Peyer's patch (tissue), 4 donors: ENCODE measurements at regions not wholly inside any gene's neighbourhood (a gene's known extent, or its start where the extent isn't known, plus 50 kb on each side); places are given as distances from the start of the nearest gene placed in this dataset.
A peak's percentile ranks its signal among the peaks of the same experiment; 100 is the strongest.

Experiments used
- DNase-seq, 3 donors: peaks; one replicate each; pipeline ENCODE4 v3.0.0-alpha.2; 2017 to 2019
- H3K27ac ChIP-seq, 4 donors: fragments of 200-600 bp; sonication (generic); one replicate each; pipeline ENCODE4 v1.5.1; 2016 to 2019
- H3K27me3 ChIP-seq, 2 donors: fragments of 200-600 bp; sonication (generic); one replicate each; pipeline ENCODE4 v1.5.1; 2019
- H3K36me3 ChIP-seq, 3 donors: fragments of 200-600 bp; sonication (generic); one replicate each; pipeline ENCODE4 v1.5.1; 2016 to 2019
- H3K4me1 ChIP-seq, 4 donors: fragments of 200-600 bp; sonication (generic); one replicate each; pipeline ENCODE4 v1.5.1; 2016 to 2019
- H3K4me3 ChIP-seq, 4 donors: fragments of 200-600 bp; sonication (generic); 1 replicate in 3 of 4; 2 replicates in 1 of 4; pipeline ENCODE4 v1.5.1; 2016 to 2019; ENCODE audit warnings: mild to moderate bottlenecking in 1 of 4
- H3K9me3 ChIP-seq, 4 donors: fragments of 200-600 bp; sonication (generic); one replicate each; pipeline ENCODE4 v1.5.1; 2016 to 2019; ENCODE audit warnings: mild to moderate bottlenecking in 1 of 4
- CTCF ChIP-seq, 6 experiments: fragments of 450-650 bp in 4 of 6; fragments of 200-600 bp in 2 of 6; sonication (generic) in 1 of 6; IDR thresholded peaks; one replicate each; pipeline ENCODE4 v1.5.1; 2017 to 2019; ENCODE audit warnings: antibody characterized with exemption in 6 of 6, mild to moderate bottlenecking in 3 of 6, moderate library complexity in 1 of 6
- POLR2A ChIP-seq, 2 donors: fragments of 450-650 bp; IDR thresholded peaks; one replicate each; pipeline ENCODE4 v1.5.1; 2017; ENCODE audit warnings: antibody characterized with exemption in 2 of 2, mild to moderate bottlenecking in 2 of 2, moderate library complexity in 2 of 2

GRCh38 chr11:104704146-104704830 is 194.0 kb downstream of the CASP12 start:
- TF ChIP-seq POLR2A (IDR thresholded peaks at IDR 0.05) (no peak), CTCF (IDR thresholded peaks at IDR 0.05) (no peak)
- Histone ChIP-seq H3K9me3 (no peaks in the 10 kb centered on the region), H3K4me3 (no peak overlapping the region), H3K36me3 (no peaks in the 10 kb centered on the region), H3K27ac (peak overlapping the region in 3 of 4 donors; percentile 47 to 75 (median 66)), H3K4me1 (peaks cover 0 to 5% (median 0%) of the 10 kb centered on the region in 4 donors), H3K27me3 (no peaks in the 10 kb centered on the region)
- no peak for DNase-seq

- Histone ChIP-seq H3K4me3 (no peak overlapping the region), H3K4me1 (peaks cover 0 to 5% (median 0%) of the 10 kb centered on the region in 4 donors), H3K27ac (no peak overlapping the region), H3K9me3 (no peaks in the 10 kb centered on the region), H3K36me3 (no peaks in the 10 kb centered on the region), H3K27me3 (no peaks in the 10 kb centered on the region)
- no peak for DNase-seq
- no peak for TF ChIP-seq POLR2A (IDR thresholded peaks at IDR 0.05)
- TF ChIP-seq CTCF (IDR thresholded peaks at IDR 0.05): no peak
These were observed 197.7 kb downstream of the CASP12 start for GRCh38 chr11:104700609-104701008.

DNA sequence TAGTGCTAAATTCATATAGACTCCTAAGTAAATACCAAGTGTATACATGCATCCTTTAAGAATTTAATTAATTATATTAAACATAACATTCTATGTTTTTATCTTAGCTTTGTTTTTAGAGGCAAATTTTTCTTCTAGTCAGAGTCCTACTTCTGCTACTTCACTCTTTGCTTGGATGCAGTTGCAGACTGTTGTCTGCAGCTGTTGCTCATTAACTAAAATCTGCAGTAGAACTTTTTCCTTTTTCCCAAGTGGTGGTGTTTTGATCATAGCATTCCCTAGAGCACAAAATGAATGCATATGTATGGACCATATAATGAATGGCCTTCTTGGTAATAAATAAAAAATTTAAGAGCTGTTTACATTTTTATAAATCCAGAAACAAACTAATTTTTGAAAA is 198.3 kb downstream of the CASP12 start:
- no peaks in the 10 kb centered on the region for H3K9me3 ChIP-seq
- no peak overlapping the region for H3K4me3 ChIP-seq
- no peaks in the 10 kb centered on the region for H3K36me3 ChIP-seq
- no peak overlapping the region for H3K27ac ChIP-seq
- TF ChIP-seq POLR2A (IDR thresholded peaks at IDR 0.05) (no peak), CTCF (IDR thresholded peaks at IDR 0.05) (no peak)
- DNase-seq: no peak
- H3K27me3 ChIP-seq: no peaks in the 10 kb centered on the region
- peaks cover 0 to under 1% (median 0%) of the 10 kb centered on the region in 4 donors for H3K4me1 ChIP-seq

GRCh38 chr11:104695065-104695463 is 203.2 kb downstream of the CASP12 start:
- no peak for DNase-seq
- Histone ChIP-seq H3K36me3 (no peaks in the 10 kb centered on the region), H3K9me3 (no peaks in the 10 kb centered on the region), H3K4me3 (no peak overlapping the region), H3K4me1 (no peaks in the 10 kb centered on the region), H3K27me3 (no peaks in the 10 kb centered on the region), H3K27ac (no peak overlapping the region)
- TF ChIP-seq CTCF (IDR thresholded peaks at IDR 0.05) (no peak), POLR2A (IDR thresholded peaks at IDR 0.05) (no peak)

DNA sequence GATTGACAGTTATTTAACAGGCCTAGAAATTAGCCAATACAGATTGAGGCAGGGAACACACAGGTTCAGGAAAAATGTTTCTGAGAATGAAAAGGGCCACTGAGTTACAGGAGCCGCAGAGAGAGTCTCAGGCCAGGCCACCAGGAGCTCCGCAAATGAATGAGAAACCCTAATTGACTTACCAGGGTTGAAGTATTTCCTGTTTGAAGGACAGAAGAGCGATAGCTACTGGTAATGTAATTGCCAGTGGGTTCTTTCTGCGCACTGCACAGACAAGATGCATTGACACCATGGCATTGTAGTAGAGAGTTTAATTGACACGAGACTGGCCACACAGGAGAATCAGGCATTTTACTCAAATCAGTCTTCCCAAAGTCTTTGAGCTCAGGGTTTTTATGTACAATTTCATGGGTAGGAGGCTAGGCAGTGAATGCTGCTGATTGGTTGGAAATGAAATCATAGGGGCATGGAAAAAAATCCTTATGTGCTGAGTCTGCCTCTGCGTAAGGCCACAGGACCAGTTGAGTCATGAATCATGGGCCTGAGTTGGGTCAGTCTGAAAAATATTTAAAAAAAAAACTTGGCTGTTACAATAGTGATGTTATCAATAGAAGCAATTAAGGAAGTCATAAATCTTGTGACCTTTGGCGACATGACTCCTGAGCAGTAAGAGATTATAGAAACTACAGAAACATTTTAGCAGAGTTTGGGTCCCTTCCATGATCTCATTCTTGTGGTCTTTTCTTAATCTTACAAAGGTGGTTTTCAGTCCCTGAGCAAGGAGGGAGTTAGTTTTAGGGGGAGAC is 203.8 kb downstream of the CASP12 start:
- Histone ChIP-seq H3K4me1 (no peaks in the 10 kb centered on the region), H3K36me3 (no peaks in the 10 kb centered on the region), H3K4me3 (no peak overlapping the region), H3K27ac (no peak overlapping the region), H3K27me3 (no peaks in the 10 kb centered on the region), H3K9me3 (no peaks in the 10 kb centered on the region)
- TF ChIP-seq POLR2A (IDR thresholded peaks at IDR 0.05) (no peak), CTCF (IDR thresholded peaks at IDR 0.05) (no peak)
- DNase-seq: no peak
